PC-3 (cell line): ENCODE measurements at regions not wholly inside any gene's neighbourhood (a gene's known extent, or its start where the extent isn't known, plus 50 kb on each side); places are given as distances from the start of the nearest gene placed in this dataset.

Experiments
- ATAC-seq: fragments of 200-7000 bp; cut with Tn5 transposase; 2 replicates; pipeline ENCODE4 v1.9.1; 2020; ENCODE audit warnings: mild to moderate bottlenecking, moderate library complexity
- BruUV-seq: library from RNA; stranded (reverse); fragments of 400-500 nt; replicated peaks from 2 replicates; lab custom pipeline; 2021; lab: Mats Ljungman, UMichigan
- CTCF ChIA-PET: fragments of 300-600 bp; sonication (Branson Sonifier 250); formaldehyde crosslinking; loops from one replicate; lab custom pipeline; 2022; ENCODE audit warnings: antibody characterized with exemption; lab: Charles Lee
- POLR2A ChIA-PET: fragments of 300-600 bp; sonication (Branson Sonifier 250); formaldehyde crosslinking; loops from one replicate; lab custom pipeline; 2022; ENCODE audit warnings: antibody characterized with exemption; ENCODE audit not compliant: unreplicated experiment; lab: Charles Lee
- DNase-seq: peaks from one replicate; pipeline ENCODE4 v3.0.0-alpha.2; 2015
- H2AFZ ChIP-seq: fragments of 300-600 bp; sonication (generic); 2 replicates; pipeline ENCODE4 v1.6.0; 2016; ENCODE audit warnings: antibody characterized with exemption, low read length
- H3F3A ChIP-seq: fragments of 300-600 bp; sonication (generic); one replicate; pipeline ENCODE4 v1.6.0; 2017; ENCODE audit warnings: antibody characterized with exemption, low read length, control low read depth, mild to moderate bottlenecking; ENCODE audit not compliant: unreplicated experiment
- H3K27ac ChIP-seq: fragments of 300-600 bp; sonication (generic); 2 replicates; pipeline ENCODE4 v1.5.1; 2016; ENCODE audit warnings: mild to moderate bottlenecking, low read length
- H3K27me3 ChIP-seq: fragments of 300-600 bp; sonication (generic); 2 replicates; pipeline ENCODE4 v1.6.1; 2016; ENCODE audit warnings: low read length, mixed read lengths
- H3K36me3 ChIP-seq: fragments of 300-600 bp; sonication (generic); 2 replicates; pipeline ENCODE4 v1.6.1; 2016; ENCODE audit warnings: low read depth, mixed run types, low read length, mixed read lengths
- H3K4me1 ChIP-seq: fragments of 300-600 bp; sonication (generic); 2 replicates; pipeline ENCODE4 v1.5.1; 2016; ENCODE audit warnings: low read length; ENCODE audit not compliant: insufficient read depth
- H3K4me2 ChIP-seq: fragments of 300-600 bp; sonication (generic); 2 replicates; pipeline ENCODE4 v1.6.0; 2016; ENCODE audit warnings: low read length
- H3K4me3 ChIP-seq: fragments of 300-600 bp; sonication (generic); 2 replicates; pipeline ENCODE4 v1.5.1; 2016; ENCODE audit warnings: mild to moderate bottlenecking, low read length, mixed read lengths
- H3K79me2 ChIP-seq: fragments of 300-600 bp; sonication (generic); 2 replicates; pipeline ENCODE4 v1.6.1; 2017; ENCODE audit warnings: low read length, mixed read lengths
- H3K9ac ChIP-seq: fragments of 300-600 bp; sonication (generic); 2 replicates; pipeline ENCODE4 v1.6.0; 2016; ENCODE audit warnings: mild to moderate bottlenecking, low read length
- H3K9me2 ChIP-seq: fragments of 300-600 bp; sonication (generic); replicated peaks from 2 replicates; pipeline ENCODE4 v1.6.1; 2016; ENCODE audit warnings: mixed run types, low read length, mixed read lengths
- H3K9me3 ChIP-seq: fragments of 300-600 bp; sonication (generic); 2 replicates; pipeline ENCODE4 v1.6.1; 2016; ENCODE audit warnings: low read length, mixed read lengths
- H4K20me1 ChIP-seq: fragments of 300-600 bp; sonication (generic); 2 replicates; pipeline ENCODE4 v1.6.1; 2016; ENCODE audit warnings: low read length, mixed read lengths
- EZH2 ChIP-seq: fragments of 300-600 bp; sonication (generic); IDR thresholded peaks from one replicate; pipeline ENCODE4 v1.6.1; 2017; ENCODE audit warnings: antibody characterized with exemption, mild to moderate bottlenecking, low read length; ENCODE audit not compliant: unreplicated experiment
- EZH2phosphoT487 ChIP-seq: fragments of 300-600 bp; sonication (generic); IDR thresholded peaks from 2 replicates; pipeline ENCODE4 v1.6.1; 2018; ENCODE audit warnings: mild to moderate bottlenecking, antibody characterized with exemption, low read length, borderline replicate concordance
- intact Hi-C: fragments of 100-400 bp; cut with micrococcal nuclease; formaldehyde crosslinking; loops from 2 replicates; pipeline ENCODE4 v1.9.0; 2023
- TF ChIP-seq, protein P1 (sequence below): fragments of 300-600 bp; sonication (generic); conservative IDR thresholded peaks from 2 replicates; pipeline ENCODE4 v1.5.1; 2017; ENCODE audit warnings: antibody characterized with exemption, low read depth, mild to moderate bottlenecking, low read length

DNA sequence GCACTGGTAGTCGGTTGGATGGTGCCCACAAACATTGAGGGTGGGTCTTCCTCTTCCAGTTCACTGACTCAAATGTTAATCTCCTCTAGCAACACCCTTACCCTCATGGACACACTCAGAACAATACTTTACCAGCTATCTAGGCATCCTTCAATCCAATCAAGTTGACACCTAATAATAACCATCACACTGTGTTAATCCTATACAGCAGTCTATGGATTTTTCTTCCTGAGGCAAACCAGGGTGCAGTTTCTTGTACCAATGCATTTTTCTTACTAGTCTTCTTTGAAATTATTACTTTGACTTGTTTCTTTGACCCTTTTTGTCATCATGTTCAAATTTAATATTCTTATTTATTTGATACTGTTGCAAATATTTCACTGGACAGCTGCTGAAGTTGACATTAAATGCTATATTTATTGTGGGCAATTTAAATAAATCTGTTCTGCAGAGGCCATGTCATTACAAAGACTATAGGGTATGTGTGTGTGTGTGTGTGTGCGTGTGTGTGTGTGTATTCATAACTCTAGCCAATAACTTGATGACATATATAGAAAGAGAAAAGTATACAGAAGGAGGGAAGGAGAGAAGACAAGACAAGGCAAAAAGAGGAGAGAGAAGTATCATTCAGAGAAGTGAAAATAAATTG, 884.8 kb upstream of the NEGR1 start:
- Histone ChIP-seq H3K9me2 (no peaks in the 10 kb centered on the region), H3K27ac (no peak overlapping the region), H3K36me3 (no peaks in the 10 kb centered on the region), H3K27me3 (peaks cover 3% of the 10 kb centered on the region; the same call in 1 of the 2 replicates), H4K20me1 (no peaks in the 10 kb centered on the region), H3K79me2 (no peaks in the 10 kb centered on the region), H3F3A (no peaks in the 10 kb centered on the region), H3K4me3 (no peak overlapping the region), H2AFZ (no peak overlapping the region), H3K4me1 (no peaks in the 10 kb centered on the region), H3K4me2 (no peak overlapping the region), H3K9ac (no peak overlapping the region), H3K9me3 (no peaks in the 10 kb centered on the region)
- CTCF ChIA-PET, result no interaction called here
- BruUV-seq, result no TSS peak
- TF ChIP-seq, protein P1, sequence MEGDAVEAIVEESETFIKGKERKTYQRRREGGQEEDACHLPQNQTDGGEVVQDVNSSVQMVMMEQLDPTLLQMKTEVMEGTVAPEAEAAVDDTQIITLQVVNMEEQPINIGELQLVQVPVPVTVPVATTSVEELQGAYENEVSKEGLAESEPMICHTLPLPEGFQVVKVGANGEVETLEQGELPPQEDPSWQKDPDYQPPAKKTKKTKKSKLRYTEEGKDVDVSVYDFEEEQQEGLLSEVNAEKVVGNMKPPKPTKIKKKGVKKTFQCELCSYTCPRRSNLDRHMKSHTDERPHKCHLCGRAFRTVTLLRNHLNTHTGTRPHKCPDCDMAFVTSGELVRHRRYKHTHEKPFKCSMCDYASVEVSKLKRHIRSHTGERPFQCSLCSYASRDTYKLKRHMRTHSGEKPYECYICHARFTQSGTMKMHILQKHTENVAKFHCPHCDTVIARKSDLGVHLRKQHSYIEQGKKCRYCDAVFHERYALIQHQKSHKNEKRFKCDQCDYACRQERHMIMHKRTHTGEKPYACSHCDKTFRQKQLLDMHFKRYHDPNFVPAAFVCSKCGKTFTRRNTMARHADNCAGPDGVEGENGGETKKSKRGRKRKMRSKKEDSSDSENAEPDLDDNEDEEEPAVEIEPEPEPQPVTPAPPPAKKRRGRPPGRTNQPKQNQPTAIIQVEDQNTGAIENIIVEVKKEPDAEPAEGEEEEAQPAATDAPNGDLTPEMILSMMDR, result no peak
- TF ChIP-seq EZH2 (no peak), EZH2phosphoT487 (no peak)
- no peak for ATAC-seq
- POLR2A ChIA-PET, result no interaction called here
- intact Hi-C loops, result no loop called here
- no peak for DNase-seq

DNA sequence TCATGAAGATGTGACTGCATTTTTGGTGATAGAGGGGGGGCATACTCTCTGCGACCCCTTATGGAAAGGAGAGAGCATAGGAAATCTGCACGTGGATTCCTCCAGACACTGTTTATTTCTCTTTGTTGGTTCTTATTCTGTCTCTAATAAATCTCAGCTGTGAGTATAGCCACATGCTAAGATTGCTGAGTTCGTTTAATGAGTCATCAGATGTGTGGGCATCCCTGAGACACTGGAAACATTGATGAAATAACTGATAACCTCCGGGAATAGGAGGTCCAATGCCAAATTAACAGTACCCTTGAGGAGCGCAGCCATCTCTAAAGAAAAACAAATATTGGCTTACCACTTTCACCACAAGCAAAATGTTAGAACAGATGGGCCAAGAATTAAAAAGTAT, 880.2 kb upstream of the NEGR1 start:
- Histone ChIP-seq H3K9me3 (no peaks in the 10 kb centered on the region), H4K20me1 (no peaks in the 10 kb centered on the region), H3K27me3 (no peaks in the 10 kb centered on the region), H3K36me3 (no peaks in the 10 kb centered on the region), H3K9me2 (no peaks in the 10 kb centered on the region), H3F3A (no peaks in the 10 kb centered on the region), H2AFZ (no peak overlapping the region), H3K4me3 (no peak overlapping the region), H3K4me2 (no peak overlapping the region), H3K9ac (no peak overlapping the region), H3K27ac (no peak overlapping the region), H3K4me1 (no peaks in the 10 kb centered on the region), H3K79me2 (no peaks in the 10 kb centered on the region)
- POLR2A ChIA-PET, result no interaction called here
- DNase-seq, result no peak
- CTCF ChIA-PET, result no interaction called here
- no peak for ATAC-seq
- TF ChIP-seq, protein P1, result no peak
- TF ChIP-seq EZH2phosphoT487, result no peak
- TF ChIP-seq EZH2, result no peak
- intact Hi-C loops, result no loop called here
- no TSS peak for BruUV-seq

DNA sequence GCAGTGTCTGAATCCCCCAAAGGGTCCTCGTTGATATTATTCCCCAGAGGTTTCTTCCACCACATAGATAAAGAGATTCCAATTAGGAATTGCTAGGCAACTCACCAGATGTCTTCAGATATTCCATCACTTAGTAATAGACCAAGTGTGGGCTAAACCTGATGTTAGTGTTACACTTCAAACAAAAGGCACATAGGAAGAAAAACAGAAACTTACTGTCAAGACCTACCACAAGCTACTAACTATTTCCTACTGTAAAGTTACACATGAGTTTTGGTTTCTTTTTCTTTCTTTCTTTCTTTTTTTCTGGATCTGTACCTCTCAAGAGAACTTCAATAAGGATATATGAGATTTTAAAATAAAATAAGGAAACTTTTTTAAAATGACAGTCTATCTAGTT, 879.1 kb upstream of the NEGR1 start:
- Histone ChIP-seq H3K9me2 (no peaks in the 10 kb centered on the region), H3K27ac (no peak overlapping the region), H3K9ac (no peak overlapping the region), H3K4me1 (no peaks in the 10 kb centered on the region), H4K20me1 (no peaks in the 10 kb centered on the region), H3K9me3 (no peaks in the 10 kb centered on the region), H3K36me3 (no peaks in the 10 kb centered on the region), H3K4me2 (no peak overlapping the region), H3K79me2 (no peaks in the 10 kb centered on the region), H3K27me3 (no peaks in the 10 kb centered on the region), H2AFZ (no peak overlapping the region), H3F3A (no peaks in the 10 kb centered on the region), H3K4me3 (no peak overlapping the region)
- BruUV-seq, result no TSS peak
- CTCF ChIA-PET, result no interaction called here
- no peak for TF ChIP-seq EZH2
- TF ChIP-seq EZH2phosphoT487, result no peak
- TF ChIP-seq, protein P1, result no peak
- intact Hi-C loops, result no loop called here
- DNase-seq, result no peak
- POLR2A ChIA-PET, result no interaction called here
- no peak for ATAC-seq
